Esophagus muscularis mucosa (tissue), 4 donors: ENCODE measurements at regions not wholly inside any gene's neighbourhood (a gene's known extent, or its start where the extent isn't known, plus 50 kb on each side); places are given as distances from the start of the nearest gene placed in this dataset.

ENCODE experiments used
- EP300 ChIP-seq: sonication (generic); formaldehyde crosslinking; IDR thresholded peaks from one replicate; pipeline ENCODE4 v1.6.1; 2017; ENCODE audit warnings: antibody characterized with exemption
- POLR2A ChIP-seq: fragments of 450-650 bp; IDR thresholded peaks from one replicate; pipeline ENCODE4 v1.6.1; 2017; ENCODE audit warnings: antibody characterized with exemption, moderate library complexity, mild to moderate bottlenecking, low read depth
- POLR2AphosphoS5 ChIP-seq, 2 donors: sonication (generic); formaldehyde crosslinking; IDR thresholded peaks; one replicate each; pipeline ENCODE4 v1.6.1; 2017; ENCODE audit warnings: antibody characterized with exemption in 2 of 2
- TF ChIP-seq, protein P1 (sequence below), 3 experiments: fragments of 200-600 bp in 2 of 3; fragments of 450-650 bp in 1 of 3; sonication (generic) in 2 of 3; IDR thresholded peaks; one replicate each; pipeline ENCODE4 v1.5.1; 2017 to 2019; ENCODE audit warnings: antibody characterized with exemption in 3 of 3, mild to moderate bottlenecking in 2 of 3, moderate library complexity in 1 of 3

GRCh38 chr10:65065278-65065677 lies 1544.1 kb downstream of the REEP3 start:
- TF ChIP-seq, protein P1, sequence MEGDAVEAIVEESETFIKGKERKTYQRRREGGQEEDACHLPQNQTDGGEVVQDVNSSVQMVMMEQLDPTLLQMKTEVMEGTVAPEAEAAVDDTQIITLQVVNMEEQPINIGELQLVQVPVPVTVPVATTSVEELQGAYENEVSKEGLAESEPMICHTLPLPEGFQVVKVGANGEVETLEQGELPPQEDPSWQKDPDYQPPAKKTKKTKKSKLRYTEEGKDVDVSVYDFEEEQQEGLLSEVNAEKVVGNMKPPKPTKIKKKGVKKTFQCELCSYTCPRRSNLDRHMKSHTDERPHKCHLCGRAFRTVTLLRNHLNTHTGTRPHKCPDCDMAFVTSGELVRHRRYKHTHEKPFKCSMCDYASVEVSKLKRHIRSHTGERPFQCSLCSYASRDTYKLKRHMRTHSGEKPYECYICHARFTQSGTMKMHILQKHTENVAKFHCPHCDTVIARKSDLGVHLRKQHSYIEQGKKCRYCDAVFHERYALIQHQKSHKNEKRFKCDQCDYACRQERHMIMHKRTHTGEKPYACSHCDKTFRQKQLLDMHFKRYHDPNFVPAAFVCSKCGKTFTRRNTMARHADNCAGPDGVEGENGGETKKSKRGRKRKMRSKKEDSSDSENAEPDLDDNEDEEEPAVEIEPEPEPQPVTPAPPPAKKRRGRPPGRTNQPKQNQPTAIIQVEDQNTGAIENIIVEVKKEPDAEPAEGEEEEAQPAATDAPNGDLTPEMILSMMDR (IDR thresholded peaks at IDR 0.05): no peak
- TF ChIP-seq EP300 (no peak), POLR2AphosphoS5 (IDR thresholded peaks at IDR 0.05) (no peak), POLR2A (no peak)
